Stimulated activated CD8-positive, alpha-beta memory T cell treated with anti-CD3 and anti-CD28 coated beads, Interleukin-12 subunit alpha, Interleukin-12 subunit beta, amount 100 ng/mL, for 24 hours (primary cell): ENCODE measurements at regions not wholly inside any gene's neighbourhood (a gene's known extent, or its start where the extent isn't known, plus 50 kb on each side); places are given as distances from the start of the nearest gene placed in this dataset.

Experiments used
- DNase-seq: peaks from one replicate; pipeline ENCODE4 v3.0.0-alpha.2; 2020; ENCODE audit errors: extremely low read depth

GRCh38 chr3:194769020-194769643 is 83.4 kb downstream of the FAM43A start:
- DNase-seq: peak; percentile 71

GRCh38 chr3:194772241-194773000 is 86.7 kb downstream of the FAM43A start:
- no peak for DNase-seq

GRCh38 chr3:194773216-194773615 is 87.5 kb downstream of the FAM43A start:
- no peak for DNase-seq

- DNase-seq: no peak
Measured at GRCh38 chr3:194773771-194774455, 88.2 kb downstream of the FAM43A start.

- DNase-seq: no peak
Measured at GRCh38 chr3:194775266-194775665, 89.6 kb downstream of the FAM43A start.

GRCh38 chr3:194775731-194776130 is 90.0 kb downstream of the FAM43A start:
- DNase-seq: no peak

GRCh38 chr3:194777729-194778128 is 92.0 kb downstream of the FAM43A start:
- no peak for DNase-seq

- no peak for DNase-seq
Measured at GRCh38 chr3:194779729-194780224, 94.1 kb downstream of the FAM43A start.

GRCh38 chr3:194780706-194781105 is 95.0 kb downstream of the FAM43A start:
- DNase-seq: no peak

GRCh38 chr3:194781617-194782016 is 95.9 kb downstream of the FAM43A start:
- DNase-seq: no peak

GRCh38 chr3:194782698-194783404 is 97.2 kb downstream of the FAM43A start:
- DNase-seq: no peak

GRCh38 chr3:194784361-194784760 is 98.7 kb downstream of the FAM43A start:
- DNase-seq: no peak

- no peak for DNase-seq
Measured at GRCh38 chr3:194785315-194785714, 99.6 kb downstream of the FAM43A start.

GRCh38 chr3:194787072-194787471 is 101.4 kb downstream of the FAM43A start:
- no peak for DNase-seq

- DNase-seq: no peak
Measured at GRCh38 chr3:194787650-194788049, 102.0 kb downstream of the FAM43A start.

- DNase-seq: no peak
Measured at GRCh38 chr3:194792368-194792767, 106.7 kb downstream of the FAM43A start.

- no peak for DNase-seq
Measured at GRCh38 chr3:194797555-194798250, 112.0 kb downstream of the FAM43A start.

GRCh38 chr3:194798486-194798885 is 112.8 kb downstream of the FAM43A start:
- no peak for DNase-seq

- DNase-seq: no peak
Measured at GRCh38 chr3:194800002-194800401, 114.3 kb downstream of the FAM43A start.

GRCh38 chr3:194801461-194802432 is 116.1 kb downstream of the FAM43A start:
- no peak for DNase-seq
